Heart left ventricle (tissue), 13 donors: ENCODE measurements at regions not wholly inside any gene's neighbourhood (a gene's known extent, or its start where the extent isn't known, plus 50 kb on each side); places are given as distances from the start of the nearest gene placed in this dataset.

Source experiments
- CTCF ChIP-seq, 12 donors: fragments of 200-600 bp; sonication (generic) in 4 of 12; IDR thresholded peaks; one replicate each; pipeline versions ENCODE4 v1.5.0 to v1.8.0; 2018 to 2022; ENCODE audit warnings: antibody characterized with exemption in 12 of 12, mild to moderate bottlenecking in 5 of 12
- POLR2A ChIP-seq, 2 donors: fragments of 450-650 bp; IDR thresholded peaks; one replicate each; pipeline ENCODE4 v1.6.1; 2017; ENCODE audit warnings: antibody characterized with exemption in 2 of 2, mild to moderate bottlenecking in 2 of 2, moderate library complexity in 2 of 2
- donor health status: ischemic (EF 13 %, LVEDD 7.1; RV severe dilation, severe dysfunction).
- donor health status: DM: no; HTN: yes; CAD: no.
- donor health status: DM: no; HTN: no; CAD: no.
- donor health status: ischemic (EF 25% LVEDD 6.9; RV normal size, moderate dysfunction).
- donor health status: ischemic (EF 25% LVEDD 5.7; RV mildly dilated, moderate dysfunction).
- donor health status: ischemic (EF 35%, LVEDD 5.7; RV mildly dilated, moderate dysfunction).
- donor health status: nonischemic (EF 11% LVEDD 7.7; RV severe dilation, severe dysfunction).
- donor health status: DM: yes; HTN: yes; CAD: no.
- donor health status: PGD.
- donor health status: ischemic (EF 29% LVEDD 5.4; RV normal size, mild dysfunction).
- donor health status: nonischemic (EF 23%, LVEDD 6.1; RV moderate dilation, normal function).

- TF ChIP-seq CTCF (IDR thresholded peaks at IDR 0.05), result no peak
- TF ChIP-seq POLR2A (IDR thresholded peaks at IDR 0.05), result no peak
Observed at GRCh38 chr6:128616342-128616741, 95.9 kb upstream of the PTPRK start.
